ENCODE measurements at regions not wholly inside any gene's neighbourhood (a gene's known extent, or its start where the extent isn't known, plus 50 kb on each side); places are given as distances from the start of the nearest gene placed in this dataset.
"Not testable (repeated sequence)": the region's sequence is repeated elsewhere in the genome, so short reads cannot be mapped to it uniquely, and the experiment has no call there.

- not testable (repeated sequence) for TF ChIP-seq PATZ1 (CRISPR knock-in tag; IDR thresholded peaks at IDR 0.05; ENCODE audit: borderline replicate concordance); ZFP3 (CRISPR knock-in tag; IDR thresholded peaks at IDR 0.05); TOX (CRISPR knock-in tag; IDR thresholded peaks at IDR 0.05; ENCODE audit: borderline replicate concordance)
Observed at GRCh38 chr20:25867015-25867775, 170.5 kb upstream of the ZNF337 start.

All from SK-N-SH treated with all-trans-retinoic acid at 6 μM for 48 hours (cell line).